Left lobe of liver (tissue), 2 donors: ENCODE measurements at regions not wholly inside any gene's neighbourhood (a gene's known extent, or its start where the extent isn't known, plus 50 kb on each side); places are given as distances from the start of the nearest gene placed in this dataset.
A peak's percentile ranks its signal among the peaks of the same experiment; 100 is the strongest.

ENCODE experiments used
- ATAC-seq: fragments of 200-7000 bp; cut with Tn5 transposase; one replicate; pipeline ENCODE4 v1.9.1; 2020; ENCODE audit warnings: mild to moderate bottlenecking, moderate library complexity
- DNase-seq: peaks from one replicate; pipeline ENCODE4 v3.0.0-alpha.2; 2020; ENCODE audit warnings: low spot score
- donor health status: DM: no; HTN: no; CAD: no; lungs with moderate emphysema.
- donor health status: DM: no; HTN: yes; CAD: no.

- ATAC-seq (no peak), DNase-seq (no peak)
These were observed 120.2 kb downstream of the TRIM29 start for GRCh38 chr11:120017582-120018150.

GRCh38 chr11:120013325-120014250, 124.3 kb downstream of the TRIM29 start:
- ATAC-seq (peak; percentile 95), DNase-seq (peak; percentile 57)

GRCh38 chr11:120012245-120012644, 125.7 kb downstream of the TRIM29 start:
- ATAC-seq (no peak), DNase-seq (no peak)

- ATAC-seq (no peak), DNase-seq (no peak)
These were observed 126.1 kb downstream of the TRIM29 start for GRCh38 chr11:120011836-120012235.

- ATAC-seq: no peak
- DNase-seq: no peak
These were observed 127.1 kb downstream of the TRIM29 start for GRCh38 chr11:120010775-120011174.

- ATAC-seq: no peak
- no peak for DNase-seq
These were observed 128.0 kb downstream of the TRIM29 start for GRCh38 chr11:120009938-120010337.

DNA sequence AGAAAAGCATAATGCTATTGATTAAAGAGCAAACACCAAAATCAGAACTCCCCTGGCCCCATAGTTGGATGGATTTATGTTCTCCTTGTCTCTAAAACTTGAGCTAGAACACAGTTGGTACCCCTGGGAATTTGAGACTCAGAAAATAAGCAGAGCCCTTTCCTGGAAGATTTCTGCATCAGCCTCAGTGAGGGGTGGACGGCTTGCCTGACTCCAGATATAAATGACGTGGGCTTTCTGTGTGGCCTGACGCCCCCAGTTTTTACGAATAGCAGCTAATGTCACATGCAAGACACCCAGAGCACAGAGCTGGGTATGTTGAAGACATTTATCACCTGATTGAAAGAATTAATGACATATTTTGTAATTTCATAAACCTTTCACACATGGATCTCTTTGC, 130.8 kb downstream of the TRIM29 start:
- DNase-seq: no peak
- no peak for ATAC-seq

GRCh38 chr11:120004723-120005122, 133.2 kb downstream of the TRIM29 start:
- ATAC-seq (no peak), DNase-seq (no peak)

DNA sequence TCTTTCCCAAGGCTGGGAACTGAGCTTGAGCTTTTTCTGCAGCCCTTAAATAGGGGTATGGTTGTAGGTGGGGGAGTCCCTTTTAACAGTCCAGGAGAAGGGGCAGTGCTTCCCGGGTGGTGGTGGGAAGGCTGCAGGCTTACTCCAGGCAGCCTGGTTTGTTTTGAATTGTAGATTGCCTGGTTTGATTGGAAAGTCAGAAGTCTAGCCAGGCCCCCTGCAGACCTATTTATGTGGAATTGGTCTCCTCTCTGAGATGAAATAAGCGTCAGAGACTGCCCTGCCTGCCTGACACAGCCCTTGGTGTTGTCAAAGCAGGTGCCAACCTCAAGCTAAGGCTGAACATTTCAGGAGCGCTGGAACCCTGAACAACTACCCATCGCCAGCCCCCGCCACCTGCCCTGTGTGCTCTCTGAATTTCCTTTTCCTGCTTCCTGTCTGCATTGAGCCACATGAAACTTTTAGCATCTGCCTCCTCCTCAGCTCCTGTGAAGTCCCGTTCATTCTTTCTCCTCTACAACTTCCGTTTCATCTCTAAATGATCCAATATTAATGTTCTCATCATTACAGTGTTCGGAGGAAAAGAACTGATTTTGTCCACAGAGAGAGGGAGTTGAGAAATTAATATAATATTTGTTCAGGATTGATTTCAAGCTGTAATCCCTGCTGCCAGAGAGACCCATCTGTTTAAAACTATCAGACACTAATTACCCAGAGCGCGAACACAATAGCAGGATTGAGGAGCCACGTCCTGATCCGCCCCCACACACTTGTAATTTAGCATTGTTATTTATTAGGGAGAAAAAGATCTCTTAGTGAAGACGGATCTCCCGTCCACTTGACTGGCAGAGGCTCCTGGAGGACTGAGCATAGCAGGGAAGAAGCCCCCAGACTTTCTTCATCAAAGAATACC, 136.5 kb downstream of the TRIM29 start:
- ATAC-seq (no peak), DNase-seq (no peak)

- no peak for DNase-seq
- no peak for ATAC-seq
These were observed 138.7 kb downstream of the TRIM29 start for GRCh38 chr11:119999220-119999619.

DNA sequence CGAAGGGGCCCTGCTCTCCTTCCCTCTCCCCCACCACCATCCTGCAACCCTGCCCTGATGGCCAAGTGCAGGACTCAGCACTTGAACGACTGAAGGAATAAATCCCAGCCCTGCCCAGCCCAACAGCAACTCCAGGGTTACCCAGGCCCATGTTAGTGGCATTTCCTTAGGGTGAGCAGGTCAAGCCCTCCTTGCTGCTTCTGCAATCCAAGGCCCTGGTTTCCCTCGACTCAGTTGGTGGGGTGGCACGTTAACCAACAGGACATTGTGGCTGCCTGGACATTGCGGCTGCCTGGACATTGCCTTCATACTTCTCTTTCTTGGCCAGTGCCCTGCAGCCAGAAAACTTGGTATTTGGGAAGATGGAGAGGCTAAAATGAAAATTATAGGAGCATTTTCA, 141.4 kb downstream of the TRIM29 start:
- no peak for ATAC-seq
- no peak for DNase-seq

- no peak for ATAC-seq
These were observed 142.0 kb downstream of the TRIM29 start for GRCh38 chr11:119995730-119996491.

DNA sequence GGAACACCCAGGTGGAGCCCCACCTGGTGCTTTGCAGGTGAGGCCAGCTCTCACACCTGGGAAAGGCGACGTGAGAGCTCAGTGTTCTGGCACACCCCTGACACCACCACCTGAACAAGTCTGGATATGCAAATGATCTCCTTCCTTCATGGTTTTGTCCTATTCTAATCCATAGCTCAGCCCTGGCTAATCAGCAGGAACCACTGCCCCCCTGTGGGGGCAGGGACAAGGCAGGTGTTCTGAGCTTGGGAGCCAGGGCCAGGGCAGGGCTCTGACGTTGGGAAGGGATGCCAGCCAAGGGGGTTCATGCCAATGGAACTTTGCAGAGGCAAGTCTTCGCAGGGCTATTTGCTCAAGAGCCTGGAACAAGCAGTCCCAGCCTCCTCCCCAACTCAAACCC, 144.2 kb downstream of the TRIM29 start:
- DNase-seq: no peak
- peak; percentile 16 for ATAC-seq

More at GRCh38 chr11:119995730-119996491, 142.0 kb downstream of the TRIM29 start:
- DNase-seq: no peak

GRCh38 chr11:119992171-119993051, 145.5 kb downstream of the TRIM29 start:
- DNase-seq (no peak), ATAC-seq (no peak)

DNA sequence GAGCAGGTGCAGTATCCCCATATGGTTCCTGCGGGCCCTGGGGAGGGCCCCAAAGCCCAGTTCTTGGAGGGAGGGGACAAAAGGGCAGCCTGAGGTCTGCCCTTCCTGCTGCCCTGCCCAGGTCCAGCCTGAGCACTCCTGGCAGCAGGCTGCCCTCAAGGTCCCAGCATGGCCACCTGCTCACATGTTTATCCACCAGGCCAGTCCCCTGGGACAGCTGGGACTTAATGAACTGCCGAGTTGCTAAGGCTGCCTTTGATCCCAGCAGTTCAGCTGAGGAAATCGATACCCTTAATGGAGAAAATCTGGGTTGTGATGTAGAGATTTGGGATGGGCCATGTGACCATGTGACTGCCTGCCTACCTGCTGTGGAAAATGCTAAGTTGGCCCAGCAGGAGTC, 146.2 kb downstream of the TRIM29 start:
- DNase-seq: no peak
- ATAC-seq: no peak

- ATAC-seq: no peak
These were observed 146.9 kb downstream of the TRIM29 start for GRCh38 chr11:119991022-119991404.

DNA sequence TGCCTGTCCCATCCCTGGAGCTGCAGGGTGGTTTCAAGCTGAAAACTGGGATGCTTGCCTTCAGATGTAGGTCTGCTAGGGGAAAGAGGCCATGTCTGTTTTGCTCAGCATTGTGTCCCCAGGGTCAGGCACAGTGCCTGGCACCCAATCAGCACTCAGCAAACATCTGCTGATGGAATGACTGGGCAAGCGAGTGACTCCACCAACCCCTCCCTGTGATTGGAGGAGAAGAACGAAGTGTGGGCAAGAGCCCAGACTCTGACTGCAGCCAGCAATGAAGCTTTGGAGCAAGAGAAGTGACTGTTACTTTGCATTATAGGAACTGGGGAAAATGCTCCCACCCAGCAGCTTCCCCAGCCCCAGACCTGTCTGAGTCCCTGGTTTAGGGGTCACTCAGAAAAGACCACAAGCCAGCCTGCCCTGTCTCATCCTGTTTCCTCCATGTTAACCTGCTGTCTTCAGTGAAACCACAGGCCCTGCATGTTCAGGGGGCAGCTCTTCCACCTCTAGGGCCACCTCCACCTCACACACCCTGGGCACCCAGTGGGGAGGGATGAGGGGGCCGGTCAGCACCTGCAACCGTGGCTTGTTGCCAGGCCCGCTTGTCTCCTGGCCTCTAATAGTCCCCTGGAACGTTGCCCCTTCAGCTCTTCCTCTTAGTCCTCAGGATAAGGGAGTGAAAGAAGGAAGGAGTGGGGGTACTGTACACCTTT, 147.4 kb downstream of the TRIM29 start:
- DNase-seq (no peak), ATAC-seq (no peak)

More at GRCh38 chr11:119991022-119991404, 146.9 kb downstream of the TRIM29 start:
- DNase-seq: no peak

DNA sequence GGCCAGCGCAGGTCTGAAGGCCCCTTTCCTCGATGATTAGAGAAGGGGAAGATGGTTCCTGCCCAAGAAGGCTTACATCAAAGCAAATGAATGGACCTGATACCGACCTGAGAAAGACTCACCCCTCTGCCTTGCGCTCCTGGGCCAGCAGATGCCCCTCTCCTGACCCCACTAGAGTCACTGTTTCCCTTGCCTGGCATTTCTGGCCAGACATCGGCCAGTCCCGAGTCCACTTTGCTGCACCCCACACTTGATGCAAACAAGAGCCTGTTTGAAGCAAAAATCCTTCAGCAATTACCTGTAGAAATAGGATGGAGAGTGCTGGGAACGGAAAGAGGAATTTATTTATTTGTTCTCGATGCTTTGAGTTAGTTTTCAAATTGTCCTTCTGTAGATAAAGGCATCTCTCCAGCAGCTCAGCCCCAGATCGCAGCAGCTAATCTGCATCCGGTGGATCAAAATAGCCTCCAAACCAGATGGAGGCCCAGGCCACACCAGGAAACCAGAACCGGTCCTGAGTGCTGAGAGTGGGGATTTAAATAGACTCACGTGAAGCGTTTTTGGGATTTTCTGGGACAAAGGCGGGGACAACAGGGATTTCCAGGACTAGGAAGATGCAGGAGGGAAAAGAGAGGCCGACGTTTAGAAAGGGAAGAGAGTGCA, 148.6 kb downstream of the TRIM29 start:
- no peak for ATAC-seq
- no peak for DNase-seq
